B cell (primary cell): ENCODE measurements at regions not wholly inside any gene's neighbourhood (a gene's known extent, or its start where the extent isn't known, plus 50 kb on each side); places are given as distances from the start of the nearest gene placed in this dataset.

Experiments used
- ATAC-seq: fragments of 200-7000 bp; cut with Tn5 transposase; one replicate; pipeline ENCODE4 v1.10.0; 2021; ENCODE audit warnings: low read depth, mild to moderate bottlenecking, moderate number of reproducible peaks, moderate library complexity
- CTCF ChIA-PET: fragments of 350-600 bp; sonication (Branson Sonifier 250); formaldehyde crosslinking; loops from one replicate; lab custom pipeline; 2021; ENCODE audit warnings: antibody characterized with exemption, inconsistent platforms; lab: Charles Lee
- POLR2A ChIA-PET: fragments of 350-600 bp; sonication (Branson Sonifier 250); formaldehyde crosslinking; loops from one replicate; lab custom pipeline; 2021; ENCODE audit warnings: antibody characterized with exemption; lab: Charles Lee
- DNase-seq: peaks from one replicate; pipeline ENCODE4 v3.0.0; 2013
- H2AFZ ChIP-seq: 2 replicates; pipeline ENCODE4 v1.6.1; 2012; ENCODE audit warnings: mild to moderate bottlenecking, low read depth, low read length; ENCODE audit not compliant: insufficient read depth, poor library complexity, severe bottlenecking
- H3K27ac ChIP-seq, 2 donors: 1 replicate in 1 of 2; 2 replicates in 1 of 2; pipeline ENCODE4 v1.5.1; 2012 to 2013; ENCODE audit warnings: low read length in 2 of 2, mild to moderate bottlenecking in 2 of 2, moderate library complexity in 1 of 2
- H3K27me3 ChIP-seq, 4 experiments: fragments of 200-600 bp in 1 of 4; sonication (generic) in 1 of 4; replicated peaks in 1 of 4; 1 replicate in 2 of 4; 2 replicates in 2 of 4; pipeline versions ENCODE4 v1.6.1 to v1.7.0; 2013 to 2016; ENCODE audit warnings: low read length in 3 of 4, mild to moderate bottlenecking in 2 of 4, mixed read lengths in 1 of 4, moderate library complexity in 1 of 4; ENCODE audit not compliant: insufficient read depth in 4 of 4, control insufficient read depth in 3 of 4; ENCODE audit errors: control extremely low read depth in 1 of 4
- H3K36me3 ChIP-seq, 2 experiments: replicated peaks in 1 of 2; 1 replicate in 1 of 2; 2 replicates in 1 of 2; pipeline versions ENCODE4 v1.6.1 to v1.7.1; 2013; ENCODE audit warnings: low read length in 1 of 2; ENCODE audit not compliant: insufficient read depth in 2 of 2, control insufficient read depth in 1 of 2; ENCODE audit errors: control extremely low read depth in 1 of 2, extremely low read depth in 1 of 2
- H3K4me1 ChIP-seq, 2 donors: fragments of 200-600 bp in 1 of 2; sonication (generic) in 1 of 2; 1 replicate in 1 of 2; 2 replicates in 1 of 2; pipeline versions ENCODE4 v1.5.1 to v1.6.1; 2013 to 2017; ENCODE audit warnings: low read length in 2 of 2; ENCODE audit not compliant: control insufficient read depth in 2 of 2, insufficient read depth in 2 of 2
- H3K4me2 ChIP-seq: replicated peaks from 2 replicates; pipeline ENCODE3; 2012; ENCODE audit warnings: mild to moderate bottlenecking, low read depth, low read length; ENCODE audit not compliant: poor library complexity, severe bottlenecking
- H3K4me3 ChIP-seq, 5 experiments: fragments of 200-600 bp in 1 of 5; sonication (generic) in 1 of 5; 1 replicate in 3 of 5; 2 replicates in 2 of 5; pipeline versions ENCODE4 v1.5.1 to v1.7.0; 2011 to 2016; ENCODE audit warnings: low read length in 4 of 5, mild to moderate bottlenecking in 4 of 5, low read depth in 2 of 5, control low read depth in 1 of 5, moderate library complexity in 1 of 5; ENCODE audit not compliant: insufficient read depth in 1 of 5; ENCODE audit errors: control extremely low read depth in 1 of 5, extremely low read depth in 1 of 5
- H3K79me2 ChIP-seq: fragments of 200-600 bp; sonication (generic); one replicate; pipeline ENCODE4 v1.6.0; 2016; ENCODE audit warnings: low read length; ENCODE audit not compliant: control insufficient read depth, insufficient read depth
- H3K9ac ChIP-seq: fragments of 200-600 bp; sonication (generic); 2 replicates; pipeline ENCODE4 v1.6.1; 2017; ENCODE audit warnings: mild to moderate bottlenecking, low read length, moderate library complexity
- H3K9me3 ChIP-seq, 3 donors: one replicate each; pipeline versions ENCODE4 v1.6.1 to v1.7.1; 2013; ENCODE audit warnings: low read length in 2 of 3; ENCODE audit not compliant: control insufficient read depth in 2 of 3, insufficient read depth in 1 of 3; ENCODE audit errors: control extremely low read depth in 1 of 3
- H4K20me1 ChIP-seq: 2 replicates; pipeline ENCODE4 v1.6.0; 2012; ENCODE audit warnings: mild to moderate bottlenecking, low read length; ENCODE audit not compliant: insufficient read depth, control insufficient read depth, poor library complexity, severe bottlenecking
- H3K27ac Mint-ChIP-seq: one replicate; pipeline ENCODE4 v1.8.0; 2021; ENCODE audit warnings: mixed read lengths
- H3K27me3 Mint-ChIP-seq: one replicate; pipeline ENCODE4 v1.8.0; 2021; ENCODE audit warnings: mixed read lengths
- H3K4me1 Mint-ChIP-seq: one replicate; pipeline ENCODE4 v1.8.0; 2021; ENCODE audit warnings: mixed read lengths
- H3K4me3 Mint-ChIP-seq: one replicate; pipeline ENCODE4 v1.8.0; 2021; ENCODE audit warnings: mixed read lengths
- H3K9me3 Mint-ChIP-seq: one replicate; pipeline ENCODE4 v1.8.0; 2022; ENCODE audit warnings: mixed read lengths; ENCODE audit not compliant: insufficient read depth
- EZH2 ChIP-seq: IDR thresholded peaks from 2 replicates; pipeline ENCODE4 v1.6.1; 2012; ENCODE audit warnings: borderline replicate concordance, low read depth, mild to moderate bottlenecking, moderate library complexity, low read length; ENCODE audit not compliant: insufficient read depth, poor library complexity, severe bottlenecking
- WGBS: methylation state at CpG from one replicate; pipeline ENCODE4 v1.1.5; 2013; ENCODE audit warnings: missing lambda C conversion rate; ENCODE audit not compliant: insufficient coverage; 5-methylcytosine and 5-hydroxymethylcytosine counted together
- intact Hi-C: fragments of 100-400 bp; cut with micrococcal nuclease; formaldehyde crosslinking; loops from one replicate; pipeline ENCODE4 v1.10.0; 2022
- TF ChIP-seq, protein P1 (sequence below): fragments of 200-600 bp; IDR thresholded peaks from one replicate; pipeline ENCODE4 v1.8.0; 2022; ENCODE audit warnings: antibody characterized with exemption, mild to moderate bottlenecking

DNA sequence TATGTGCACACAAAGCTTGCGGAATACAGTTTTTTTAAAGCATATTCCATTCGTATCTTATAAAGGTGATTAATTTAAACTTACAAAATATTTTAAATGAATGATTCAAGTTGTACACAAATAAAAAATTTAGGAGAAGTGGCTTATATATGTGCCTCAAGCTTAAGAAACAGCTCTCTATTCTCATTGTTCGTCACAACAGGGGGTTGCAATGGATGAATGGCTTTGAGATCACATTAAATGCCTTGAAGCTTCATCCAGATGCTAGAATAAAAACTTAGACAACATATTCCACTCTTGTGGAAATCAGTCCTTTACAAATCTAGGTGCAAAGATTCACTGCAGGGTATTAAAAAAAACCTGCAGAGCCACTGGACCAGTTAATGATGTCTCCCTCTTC is 303.9 kb upstream of the LRFN5 start:
- no peaks in the 10 kb centered on the region for H3K9me3 Mint-ChIP-seq
- Histone ChIP-seq H3K4me3 (no peak overlapping the region), H3K27ac (no peak overlapping the region), H3K36me3 (no peaks in the 10 kb centered on the region), H3K9me3 (no peaks in the 10 kb centered on the region), H3K27me3 (no peaks in the 10 kb centered on the region), H4K20me1 (no peaks in the 10 kb centered on the region), H3K4me1 (no peaks in the 10 kb centered on the region), H3K79me2 (no peaks in the 10 kb centered on the region), H2AFZ (no peak overlapping the region), H3K4me2 (no peak overlapping the region), H3K9ac (no peak overlapping the region)
- no peaks in the 10 kb centered on the region for H3K27me3 Mint-ChIP-seq
- H3K4me3 Mint-ChIP-seq, result no peak overlapping the region
- WGBS, result no CpG with 5 or more reads among the region's 3 CpGs
- no peak overlapping the region for H3K27ac Mint-ChIP-seq
- no peak for ATAC-seq
- POLR2A ChIA-PET, result no interaction called here
- no peak for DNase-seq
- intact Hi-C loops, result no loop called here
- no peaks in the 10 kb centered on the region for H3K4me1 Mint-ChIP-seq
- TF ChIP-seq EZH2, result no peak
- TF ChIP-seq, protein P1, sequence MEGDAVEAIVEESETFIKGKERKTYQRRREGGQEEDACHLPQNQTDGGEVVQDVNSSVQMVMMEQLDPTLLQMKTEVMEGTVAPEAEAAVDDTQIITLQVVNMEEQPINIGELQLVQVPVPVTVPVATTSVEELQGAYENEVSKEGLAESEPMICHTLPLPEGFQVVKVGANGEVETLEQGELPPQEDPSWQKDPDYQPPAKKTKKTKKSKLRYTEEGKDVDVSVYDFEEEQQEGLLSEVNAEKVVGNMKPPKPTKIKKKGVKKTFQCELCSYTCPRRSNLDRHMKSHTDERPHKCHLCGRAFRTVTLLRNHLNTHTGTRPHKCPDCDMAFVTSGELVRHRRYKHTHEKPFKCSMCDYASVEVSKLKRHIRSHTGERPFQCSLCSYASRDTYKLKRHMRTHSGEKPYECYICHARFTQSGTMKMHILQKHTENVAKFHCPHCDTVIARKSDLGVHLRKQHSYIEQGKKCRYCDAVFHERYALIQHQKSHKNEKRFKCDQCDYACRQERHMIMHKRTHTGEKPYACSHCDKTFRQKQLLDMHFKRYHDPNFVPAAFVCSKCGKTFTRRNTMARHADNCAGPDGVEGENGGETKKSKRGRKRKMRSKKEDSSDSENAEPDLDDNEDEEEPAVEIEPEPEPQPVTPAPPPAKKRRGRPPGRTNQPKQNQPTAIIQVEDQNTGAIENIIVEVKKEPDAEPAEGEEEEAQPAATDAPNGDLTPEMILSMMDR, result no peak
- CTCF ChIA-PET, result no interaction called here

GRCh38 chr14:41299924-41300323 is 306.8 kb upstream of the LRFN5 start:
- no CpG with 5 or more reads among the region's 4 CpGs for WGBS
- Mint-ChIP-seq H3K27ac (no peak overlapping the region), H3K9me3 (no peaks in the 10 kb centered on the region), H3K4me3 (no peak overlapping the region), H3K27me3 (no peaks in the 10 kb centered on the region), H3K4me1 (no peaks in the 10 kb centered on the region)
- no peaks in the 10 kb centered on the region for H4K20me1 ChIP-seq
- DNase-seq (no peak), ATAC-seq (no peak)
- no peaks in the 10 kb centered on the region for H3K36me3 ChIP-seq
- TF ChIP-seq EZH2, result no peak
- TF ChIP-seq, protein P1, result no peak
- intact Hi-C loops, result no loop called here
- no peak overlapping the region for H3K27ac ChIP-seq
- ChIA-PET CTCF (no interaction called here), POLR2A (no interaction called here)
- no peaks in the 10 kb centered on the region for H3K79me2 ChIP-seq
- no peak overlapping the region for H3K4me2 ChIP-seq
- no peaks in the 10 kb centered on the region for H3K27me3 ChIP-seq
- H2AFZ ChIP-seq, result no peak overlapping the region
- no peaks in the 10 kb centered on the region for H3K4me1 ChIP-seq
- H3K4me3 ChIP-seq, result no peak overlapping the region
- no peak overlapping the region for H3K9ac ChIP-seq
- no peaks in the 10 kb centered on the region for H3K9me3 ChIP-seq
